Activated naive CD8-positive, alpha-beta T cell treated with anti-CD3 and anti-CD28 coated beads, Interleukin-2, amount 50 U/mL, for 24 hours (primary cell): ENCODE measurements at regions not wholly inside any gene's neighbourhood (a gene's known extent, or its start where the extent isn't known, plus 50 kb on each side); places are given as distances from the start of the nearest gene placed in this dataset.

Experiments
- ATAC-seq: fragments of 150-1000 bp; cut with Tn5 transposase; one replicate; pipeline ENCODE4 v1.10.0; 2021
- DNase-seq: peaks from one replicate; pipeline ENCODE4 v3.0.0; 2021
- H3K27ac Mint-ChIP-seq: one replicate; pipeline ENCODE4 v1.8.0; 2021; ENCODE audit warnings: mild to moderate bottlenecking, mixed read lengths
- H3K27me3 Mint-ChIP-seq: one replicate; pipeline ENCODE4 v1.8.0; 2021; ENCODE audit warnings: mixed read lengths
- H3K36me3 Mint-ChIP-seq: one replicate; pipeline ENCODE4 v1.8.0; 2021; ENCODE audit warnings: low read depth, mixed read lengths
- H3K4me1 Mint-ChIP-seq: one replicate; pipeline ENCODE4 v1.8.0; 2021; ENCODE audit warnings: mixed read lengths
- H3K4me3 Mint-ChIP-seq: one replicate; pipeline ENCODE4 v1.8.0; 2021; ENCODE audit warnings: mild to moderate bottlenecking, moderate library complexity, mixed read lengths
- H3K9me3 Mint-ChIP-seq: one replicate; pipeline ENCODE4 v1.8.0; 2021; ENCODE audit warnings: mixed read lengths

DNA sequence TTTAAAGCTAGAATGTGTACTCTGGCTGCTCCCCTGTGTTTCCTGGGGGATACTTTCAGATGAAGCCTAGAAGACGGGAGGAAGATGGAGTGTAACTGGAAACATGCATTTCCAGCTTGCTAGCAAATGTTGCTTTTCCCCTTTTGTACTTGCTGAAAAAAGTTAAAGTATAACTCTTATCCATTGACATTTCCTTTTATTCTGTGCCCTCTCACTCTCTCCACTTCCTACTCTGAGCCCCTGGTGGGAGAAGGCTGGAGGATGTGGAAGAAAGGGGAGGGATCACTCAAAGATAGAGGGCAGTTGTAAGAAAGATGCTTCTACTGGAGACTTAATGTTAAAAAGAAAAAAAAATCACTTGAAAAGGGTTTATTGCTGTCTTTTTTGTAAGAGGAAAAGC lies 396.5 kb downstream of the DTHD1 start:
- no peaks in the 10 kb centered on the region for H3K9me3 Mint-ChIP-seq
- ATAC-seq (no peak), DNase-seq (no peak)
- no peaks in the 10 kb centered on the region for H3K27me3 Mint-ChIP-seq
- H3K4me3 Mint-ChIP-seq: no peak overlapping the region
- no peaks in the 10 kb centered on the region for H3K4me1 Mint-ChIP-seq
- H3K27ac Mint-ChIP-seq: no peak overlapping the region
- no peaks in the 10 kb centered on the region for H3K36me3 Mint-ChIP-seq

GRCh38 chr4:36687681-36688080 lies 406.3 kb downstream of the DTHD1 start:
- H3K4me1 Mint-ChIP-seq: no peaks in the 10 kb centered on the region
- ATAC-seq (no peak), DNase-seq (no peak)
- H3K36me3 Mint-ChIP-seq: no peaks in the 10 kb centered on the region
- peaks cover 23% of the 10 kb centered on the region for H3K9me3 Mint-ChIP-seq
- no peak overlapping the region for H3K4me3 Mint-ChIP-seq
- no peak overlapping the region for H3K27ac Mint-ChIP-seq
- H3K27me3 Mint-ChIP-seq: no peaks in the 10 kb centered on the region

DNA sequence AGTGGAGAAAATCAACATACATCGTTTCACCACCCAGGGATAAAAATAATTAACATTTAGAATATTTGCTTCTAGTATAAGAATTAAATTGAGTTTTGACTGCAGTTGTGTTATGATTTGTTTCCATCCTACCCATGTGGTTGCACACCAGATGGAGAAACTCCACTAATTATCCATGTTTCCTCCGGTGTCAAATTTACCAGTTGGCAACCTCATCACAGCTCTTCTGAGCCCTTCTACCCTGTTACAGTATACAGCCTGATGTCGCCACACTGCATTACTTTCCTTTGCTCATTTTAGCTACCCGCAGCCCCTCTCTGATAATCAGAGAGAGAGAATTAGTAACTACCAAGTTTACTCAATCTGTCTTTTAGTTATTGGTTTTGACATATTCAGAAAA lies 411.2 kb downstream of the DTHD1 start:
- no peak overlapping the region for H3K4me3 Mint-ChIP-seq
- no peaks in the 10 kb centered on the region for H3K36me3 Mint-ChIP-seq
- no peak overlapping the region for H3K27ac Mint-ChIP-seq
- ATAC-seq (no peak), DNase-seq (no peak)
- no peaks in the 10 kb centered on the region for H3K27me3 Mint-ChIP-seq
- peaks cover 18% of the 10 kb centered on the region for H3K9me3 Mint-ChIP-seq
- H3K4me1 Mint-ChIP-seq: no peaks in the 10 kb centered on the region

DNA sequence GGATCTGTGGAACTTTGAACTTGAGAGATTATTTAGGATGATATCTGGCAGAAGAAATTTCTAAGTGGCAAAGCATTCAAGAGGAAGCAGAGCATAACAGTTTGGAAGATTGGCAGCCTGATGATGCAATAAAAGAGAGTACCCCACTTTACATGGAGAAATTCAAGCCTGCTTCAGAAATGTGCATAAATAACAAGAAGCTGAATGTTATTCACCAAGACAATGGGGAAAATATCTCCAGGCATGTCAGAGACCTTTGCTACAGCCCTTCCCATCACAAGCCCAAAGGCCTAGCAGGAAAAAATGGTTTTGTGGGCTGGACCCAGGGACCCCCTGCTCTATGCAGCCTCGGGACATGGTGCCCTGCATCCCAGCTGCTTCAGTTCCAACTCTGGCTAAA lies 420.8 kb downstream of the DTHD1 start:
- H3K27me3 Mint-ChIP-seq: no peaks in the 10 kb centered on the region
- no peak for ATAC-seq
- no peak overlapping the region for H3K27ac Mint-ChIP-seq
- H3K4me1 Mint-ChIP-seq: no peaks in the 10 kb centered on the region
- no peaks in the 10 kb centered on the region for H3K36me3 Mint-ChIP-seq
- DNase-seq: no peak
- no peak overlapping the region for H3K4me3 Mint-ChIP-seq
- H3K9me3 Mint-ChIP-seq: no peaks in the 10 kb centered on the region

GRCh38 chr4:36704289-36704688 lies 422.9 kb downstream of the DTHD1 start:
- H3K27me3 Mint-ChIP-seq: no peaks in the 10 kb centered on the region
- H3K9me3 Mint-ChIP-seq: no peaks in the 10 kb centered on the region
- H3K36me3 Mint-ChIP-seq: no peaks in the 10 kb centered on the region
- no peaks in the 10 kb centered on the region for H3K4me1 Mint-ChIP-seq
- H3K4me3 Mint-ChIP-seq: no peak overlapping the region
- no peak overlapping the region for H3K27ac Mint-ChIP-seq
- ATAC-seq: no peak
- DNase-seq: no peak

GRCh38 chr4:36709991-36710390 lies 428.6 kb downstream of the DTHD1 start:
- no peaks in the 10 kb centered on the region for H3K4me1 Mint-ChIP-seq
- no peaks in the 10 kb centered on the region for H3K27me3 Mint-ChIP-seq
- no peak overlapping the region for H3K27ac Mint-ChIP-seq
- ATAC-seq: no peak
- H3K36me3 Mint-ChIP-seq: no peaks in the 10 kb centered on the region
- H3K9me3 Mint-ChIP-seq: no peaks in the 10 kb centered on the region
- DNase-seq: no peak
- no peak overlapping the region for H3K4me3 Mint-ChIP-seq

DNA sequence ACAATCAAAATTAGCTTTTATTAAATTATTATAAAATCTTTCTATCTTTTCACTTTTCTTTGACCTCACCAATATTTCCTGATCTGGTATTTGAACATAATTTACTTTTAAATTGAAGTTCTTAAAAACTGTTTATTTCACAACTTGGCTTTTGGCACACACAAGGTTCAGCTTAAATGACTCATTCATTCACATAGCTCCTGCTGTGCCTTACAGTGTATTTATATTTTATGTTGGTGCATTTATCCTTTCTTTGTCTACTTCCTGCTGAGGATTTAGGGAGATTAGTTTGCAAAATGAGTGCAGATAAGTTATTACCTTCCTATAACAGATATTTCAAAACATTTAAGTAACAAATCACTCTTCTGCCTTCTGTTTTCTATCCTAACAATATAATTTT lies 430.6 kb downstream of the DTHD1 start:
- H3K36me3 Mint-ChIP-seq: no peaks in the 10 kb centered on the region
- H3K4me3 Mint-ChIP-seq: no peak overlapping the region
- no peak overlapping the region for H3K27ac Mint-ChIP-seq
- DNase-seq (no peak), ATAC-seq (no peak)
- no peaks in the 10 kb centered on the region for H3K4me1 Mint-ChIP-seq
- H3K27me3 Mint-ChIP-seq: no peaks in the 10 kb centered on the region
- no peaks in the 10 kb centered on the region for H3K9me3 Mint-ChIP-seq

GRCh38 chr4:36716874-36717273 lies 435.5 kb downstream of the DTHD1 start:
- Mint-ChIP-seq H3K4me3 (no peak overlapping the region), H3K9me3 (no peaks in the 10 kb centered on the region), H3K4me1 (no peaks in the 10 kb centered on the region)

DNA sequence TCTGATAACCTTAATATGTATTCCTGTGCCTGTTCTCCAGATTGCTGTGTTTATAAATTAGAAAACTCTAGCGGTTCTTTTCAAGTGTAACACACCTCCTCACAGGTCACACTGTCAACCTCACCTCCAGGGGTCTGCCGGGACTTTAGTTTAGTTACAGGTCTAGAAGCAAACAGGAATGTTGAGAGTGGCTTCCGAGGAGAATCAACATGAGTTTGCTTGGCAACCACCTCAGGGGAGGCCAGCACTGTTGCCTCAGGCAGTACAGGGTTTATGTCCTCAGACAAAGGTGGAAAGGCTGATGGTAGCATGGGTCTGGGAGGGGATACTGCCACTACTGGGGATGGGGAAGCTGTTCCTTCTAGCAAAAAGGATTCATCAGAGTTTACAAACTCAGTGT lies 438.0 kb downstream of the DTHD1 start:
- H3K36me3 Mint-ChIP-seq: no peaks in the 10 kb centered on the region
- H3K4me3 Mint-ChIP-seq: no peak overlapping the region
- no peaks in the 10 kb centered on the region for H3K27me3 Mint-ChIP-seq
- no peaks in the 10 kb centered on the region for H3K4me1 Mint-ChIP-seq
- H3K27ac Mint-ChIP-seq: no peak overlapping the region
- no peak for DNase-seq
- no peaks in the 10 kb centered on the region for H3K9me3 Mint-ChIP-seq
- ATAC-seq: no peak

More at GRCh38 chr4:36716874-36717273, 435.5 kb downstream of the DTHD1 start:
- H3K27ac Mint-ChIP-seq: no peak overlapping the region
- no peaks in the 10 kb centered on the region for H3K27me3 Mint-ChIP-seq
- no peaks in the 10 kb centered on the region for H3K36me3 Mint-ChIP-seq
- DNase-seq: no peak
- no peak for ATAC-seq

DNA sequence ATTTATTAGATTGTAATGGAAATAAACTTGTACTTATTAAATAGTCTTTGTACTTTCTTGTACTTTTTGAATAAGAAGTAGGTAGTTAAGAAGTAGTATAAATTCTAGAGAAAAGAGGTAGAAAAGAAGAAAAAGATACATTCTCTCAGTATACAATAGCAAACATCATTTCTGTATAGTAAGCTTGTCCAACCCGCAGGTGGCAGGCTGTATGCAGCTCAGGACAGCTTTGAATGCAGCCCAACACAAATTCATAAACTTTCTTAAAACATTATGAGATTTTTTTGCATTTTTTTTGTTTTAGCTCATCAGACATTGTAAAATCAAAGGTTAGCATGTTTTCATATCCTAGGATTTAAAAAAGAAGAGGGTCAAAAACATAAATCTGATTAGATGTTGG lies 441.6 kb downstream of the DTHD1 start:
- ATAC-seq (no peak), DNase-seq (no peak)
- Mint-ChIP-seq H3K4me3 (no peak overlapping the region), H3K27me3 (no peaks in the 10 kb centered on the region), H3K4me1 (no peaks in the 10 kb centered on the region), H3K36me3 (no peaks in the 10 kb centered on the region), H3K9me3 (no peaks in the 10 kb centered on the region), H3K27ac (no peak overlapping the region)

GRCh38 chr4:36734334-36734733 lies 452.9 kb downstream of the DTHD1 start:
- Mint-ChIP-seq H3K4me3 (no peak overlapping the region), H3K36me3 (no peaks in the 10 kb centered on the region), H3K27ac (no peak overlapping the region), H3K27me3 (no peaks in the 10 kb centered on the region), H3K9me3 (no peaks in the 10 kb centered on the region), H3K4me1 (no peaks in the 10 kb centered on the region)
- no peak for ATAC-seq
- no peak for DNase-seq

GRCh38 chr4:36737691-36738090 lies 456.3 kb downstream of the DTHD1 start:
- Mint-ChIP-seq H3K36me3 (no peaks in the 10 kb centered on the region), H3K4me3 (no peak overlapping the region), H3K4me1 (no peaks in the 10 kb centered on the region), H3K27ac (no peak overlapping the region), H3K27me3 (no peaks in the 10 kb centered on the region), H3K9me3 (no peaks in the 10 kb centered on the region)
- DNase-seq (no peak), ATAC-seq (no peak)

DNA sequence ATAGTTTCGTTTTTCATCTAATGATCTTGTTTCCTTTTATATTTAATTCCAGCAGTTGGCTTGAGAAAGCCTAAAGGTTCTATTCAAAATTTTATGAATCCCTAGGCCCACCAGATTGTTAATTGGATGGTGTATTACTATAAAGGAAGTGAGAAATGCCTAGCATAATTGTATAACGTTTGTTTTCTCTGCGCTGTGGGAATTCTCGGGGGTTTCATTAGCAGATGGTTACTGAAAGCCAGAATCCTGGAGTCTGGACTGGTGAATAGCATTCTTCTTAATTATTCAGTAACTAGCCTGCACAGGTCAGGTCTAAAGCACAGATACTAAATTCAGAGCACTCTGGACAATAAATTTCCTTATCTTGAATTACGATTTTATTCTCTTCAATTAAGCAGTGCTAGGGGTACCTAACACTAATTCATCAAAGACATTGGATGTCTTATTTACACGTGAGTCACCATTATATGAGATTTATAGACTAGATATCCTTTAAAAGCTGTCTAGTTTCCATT lies 459.4 kb downstream of the DTHD1 start:
- Mint-ChIP-seq H3K4me1 (no peaks in the 10 kb centered on the region), H3K36me3 (no peaks in the 10 kb centered on the region), H3K27me3 (no peaks in the 10 kb centered on the region), H3K9me3 (no peaks in the 10 kb centered on the region), H3K4me3 (no peak overlapping the region), H3K27ac (no peak overlapping the region)
- DNase-seq: no peak
- no peak for ATAC-seq

DNA sequence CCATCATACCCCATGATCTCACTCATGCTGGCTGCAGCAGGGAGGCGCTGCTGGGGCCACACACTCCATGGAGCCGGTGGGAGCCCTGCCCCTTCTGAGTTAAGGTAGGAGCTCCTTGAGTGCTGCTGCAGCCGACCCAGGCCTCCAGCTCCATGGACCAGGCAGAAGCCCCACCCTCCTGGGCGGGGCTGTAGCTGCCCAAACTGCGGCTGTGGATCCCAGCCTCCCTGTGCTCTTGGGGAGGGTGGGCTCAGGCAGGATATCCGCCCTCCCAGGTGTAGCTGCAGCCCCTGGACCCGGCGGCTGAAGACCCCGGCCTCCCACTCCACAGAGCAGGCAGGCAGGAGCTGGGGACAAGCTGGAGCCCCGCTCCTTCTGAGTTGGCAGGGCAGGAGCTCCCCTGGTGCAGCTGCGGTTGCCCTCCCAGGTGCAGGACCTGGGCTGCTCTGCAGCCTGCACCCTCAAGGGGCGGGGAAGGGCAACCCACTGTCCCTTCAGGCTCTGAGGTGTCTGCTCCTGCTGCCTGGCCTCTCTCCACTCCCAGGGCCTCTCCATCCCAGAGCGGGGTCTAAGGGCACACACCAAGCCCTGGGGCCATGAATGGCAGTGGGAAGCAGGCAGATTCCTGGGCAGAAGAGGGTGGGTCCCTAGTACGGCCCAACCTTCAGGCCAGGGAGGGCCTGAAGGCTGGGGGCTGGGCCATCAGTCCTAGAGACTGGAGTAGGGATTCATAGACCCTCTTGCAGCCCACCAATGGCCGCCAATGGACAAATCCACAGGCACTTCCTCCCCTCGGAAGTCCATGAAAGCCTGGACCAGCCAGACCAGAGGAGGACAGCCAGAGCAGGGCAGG lies 466.1 kb downstream of the DTHD1 start:
- no peak overlapping the region for H3K27ac Mint-ChIP-seq
- no peaks in the 10 kb centered on the region for H3K36me3 Mint-ChIP-seq
- no peak for ATAC-seq
- H3K9me3 Mint-ChIP-seq: no peaks in the 10 kb centered on the region
- DNase-seq: no peak
- no peaks in the 10 kb centered on the region for H3K27me3 Mint-ChIP-seq
- no peak overlapping the region for H3K4me3 Mint-ChIP-seq
- no peaks in the 10 kb centered on the region for H3K4me1 Mint-ChIP-seq

GRCh38 chr4:36753048-36753447 lies 471.6 kb downstream of the DTHD1 start:
- no peak overlapping the region for H3K4me3 Mint-ChIP-seq
- no peak for ATAC-seq
- no peaks in the 10 kb centered on the region for H3K9me3 Mint-ChIP-seq
- H3K27ac Mint-ChIP-seq: no peak overlapping the region
- H3K36me3 Mint-ChIP-seq: no peaks in the 10 kb centered on the region
- no peaks in the 10 kb centered on the region for H3K27me3 Mint-ChIP-seq
- no peaks in the 10 kb centered on the region for H3K4me1 Mint-ChIP-seq
- DNase-seq: no peak
